Activated CD4-positive, alpha-beta T cell treated with anti-CD3 and anti-CD28 coated beads, Interleukin-2, amount 50 U/mL, for 1 hour (primary cell): ENCODE measurements at regions not wholly inside any gene's neighbourhood (a gene's known extent, or its start where the extent isn't known, plus 50 kb on each side); places are given as distances from the start of the nearest gene placed in this dataset.
"Not testable (repeated sequence)": the region's sequence is repeated elsewhere in the genome, so short reads cannot be mapped to it uniquely, and the experiment has no call there.

Source experiments
- DNase-seq: peaks from one replicate; pipeline ENCODE4 v3.0.0-alpha.2; 2020

DNA sequence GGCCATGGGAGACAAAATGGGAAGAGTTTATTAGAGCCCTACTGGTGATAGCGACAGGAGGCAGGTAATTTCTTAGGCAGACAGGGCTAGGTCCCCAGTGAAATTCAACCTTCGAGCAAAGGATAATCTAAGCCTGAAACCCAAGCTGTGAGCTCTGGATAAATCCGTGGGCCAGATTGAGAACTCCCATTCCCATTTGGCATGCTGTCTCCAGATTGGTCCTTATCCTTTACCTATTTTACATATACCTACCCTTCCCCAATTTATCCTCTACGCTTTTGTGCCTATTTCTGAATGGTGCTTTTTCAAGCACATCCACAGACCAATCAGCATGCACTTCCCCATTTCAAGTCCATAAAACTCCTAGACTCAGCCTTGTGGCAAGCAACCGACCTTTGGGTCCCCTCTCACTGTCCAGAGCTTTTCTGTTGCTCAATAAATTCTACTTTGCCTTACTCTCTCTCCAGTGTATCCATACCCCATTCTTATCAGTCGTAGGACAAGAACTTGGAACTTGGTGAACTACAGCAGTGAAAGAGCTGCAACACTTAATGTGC, 268.0 kb downstream of the MYCN start:
- DNase-seq = no peak

DNA sequence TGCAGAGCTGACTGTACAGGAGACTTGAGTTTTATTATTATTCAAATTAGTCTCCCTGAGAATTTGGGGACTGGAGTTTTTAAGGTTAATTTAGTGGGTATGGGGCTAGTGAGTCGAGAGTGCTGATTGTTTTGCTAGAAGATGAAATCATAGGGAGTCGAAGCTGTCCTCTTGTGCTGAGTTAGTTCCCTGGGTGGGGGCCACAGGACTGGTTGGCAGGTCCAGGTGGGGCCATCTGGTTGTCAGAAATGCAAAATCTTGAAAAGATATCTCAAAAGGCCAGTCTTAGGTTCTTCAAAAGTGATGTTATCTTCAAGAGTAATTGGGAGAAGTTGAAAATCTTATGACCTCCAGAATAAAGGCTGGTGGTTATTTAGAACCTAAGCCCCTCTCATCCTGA, 267.3 kb downstream of the MYCN start:
- DNase-seq = no peak

DNA sequence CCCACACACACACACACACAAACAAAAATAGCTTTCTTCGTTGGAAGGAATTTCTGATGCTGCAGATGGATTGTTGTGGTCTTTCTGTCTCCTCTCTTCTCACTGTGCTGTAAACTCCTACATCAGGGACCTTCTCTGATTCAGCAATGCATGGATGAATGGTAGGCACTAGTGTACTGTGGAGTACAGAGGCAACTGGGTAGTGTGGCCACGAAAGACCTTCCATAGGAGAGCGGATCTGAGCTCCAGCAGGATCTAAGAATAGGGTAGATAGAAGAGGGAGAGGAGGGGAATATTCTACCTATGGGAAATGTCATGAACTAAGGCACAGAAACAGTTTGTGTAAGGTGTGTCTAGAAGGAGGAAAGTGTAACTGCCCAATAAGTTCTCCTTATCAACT, 266.8 kb downstream of the MYCN start:
- DNase-seq = no peak

DNA sequence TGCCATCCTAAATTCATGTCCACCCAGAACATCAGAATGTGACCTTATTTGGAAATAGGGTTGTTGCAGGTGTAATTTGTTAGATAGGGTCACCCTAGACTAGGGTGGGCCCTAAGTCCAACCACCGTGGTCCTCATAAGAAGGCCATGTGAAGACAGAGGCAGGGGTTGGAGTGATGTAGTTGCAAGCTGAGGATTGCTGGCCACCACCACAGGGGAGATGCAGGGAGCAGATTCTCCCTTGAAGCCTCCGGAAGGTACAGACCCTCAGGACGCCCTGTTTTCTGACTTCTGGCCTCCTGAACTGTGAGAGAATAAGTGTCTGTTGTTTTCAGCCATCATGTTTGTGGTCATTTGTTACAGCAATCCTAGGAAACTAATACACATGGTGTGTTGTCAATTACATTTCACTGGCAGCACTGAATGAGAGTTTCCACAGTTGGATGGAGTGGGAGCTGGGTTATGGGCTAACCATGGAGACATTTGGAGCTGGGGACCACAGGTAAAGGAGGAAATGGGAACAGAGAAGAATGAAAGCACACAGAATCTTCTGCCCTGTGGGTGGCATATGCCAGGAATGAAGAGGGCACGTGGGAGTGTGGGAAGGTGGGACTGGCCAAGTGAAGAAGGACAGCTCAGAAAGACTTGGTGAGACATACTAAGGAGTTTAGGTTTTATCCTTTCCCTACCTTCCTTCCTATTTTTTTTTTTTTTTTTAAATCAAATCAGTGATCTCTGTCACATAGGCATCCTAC, 266.0 kb downstream of the MYCN start:
- DNase-seq = no peak

DNA sequence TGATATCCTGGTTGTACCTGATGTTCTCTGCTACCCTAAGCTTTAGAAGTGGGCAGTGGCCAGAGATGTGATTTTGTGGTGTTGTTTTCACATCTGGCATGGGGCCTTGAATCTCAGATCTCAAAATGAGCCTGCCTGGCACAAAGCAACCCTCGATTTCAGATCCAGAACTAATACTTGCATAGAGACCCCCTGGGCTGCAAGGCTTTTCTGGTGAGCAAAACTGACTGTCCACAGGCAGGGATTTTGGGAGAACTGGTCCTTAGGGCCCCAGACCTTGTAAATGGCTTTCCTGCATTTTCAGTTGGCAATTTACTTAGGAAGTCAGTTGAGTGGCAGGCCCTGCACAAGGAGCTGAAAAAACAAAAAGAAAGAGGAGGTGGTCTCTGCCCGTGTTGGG, 265.3 kb downstream of the MYCN start:
- DNase-seq = no peak

DNA sequence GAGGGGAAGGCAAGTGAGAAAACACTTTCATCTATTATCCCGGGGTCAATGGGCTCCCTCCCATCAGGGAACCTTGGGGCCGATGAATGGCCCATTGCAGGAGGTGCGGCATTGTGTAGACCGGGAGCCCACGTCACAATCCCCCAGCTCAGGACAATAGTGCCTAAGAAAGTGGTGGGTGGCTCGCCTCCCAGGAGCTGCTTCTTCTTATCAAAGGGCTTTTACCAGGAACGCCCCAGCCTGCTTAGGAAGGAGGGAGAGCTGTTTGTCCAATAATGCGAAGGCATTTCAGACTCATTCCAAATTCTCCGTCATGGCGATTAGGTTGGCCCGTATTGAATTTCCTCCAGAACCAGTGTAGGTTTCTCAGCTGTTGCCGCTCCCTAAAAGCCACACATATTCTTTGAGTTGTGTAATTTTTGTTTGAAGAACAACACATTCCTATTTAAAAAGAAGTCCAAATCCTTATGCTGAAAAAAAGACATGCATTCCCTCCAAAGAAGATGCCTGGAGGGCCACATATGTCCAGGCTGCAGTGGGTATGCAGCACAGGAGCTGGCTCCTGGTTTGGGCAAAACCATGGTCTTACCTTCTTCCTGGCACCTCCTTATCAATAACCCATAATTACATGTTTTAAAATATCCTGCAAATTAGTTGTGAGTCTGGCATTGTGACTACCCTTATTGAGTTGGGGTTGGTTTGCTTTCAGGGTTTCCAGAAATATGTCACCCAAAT, 264.7 kb downstream of the MYCN start:
- no peak for DNase-seq

DNA sequence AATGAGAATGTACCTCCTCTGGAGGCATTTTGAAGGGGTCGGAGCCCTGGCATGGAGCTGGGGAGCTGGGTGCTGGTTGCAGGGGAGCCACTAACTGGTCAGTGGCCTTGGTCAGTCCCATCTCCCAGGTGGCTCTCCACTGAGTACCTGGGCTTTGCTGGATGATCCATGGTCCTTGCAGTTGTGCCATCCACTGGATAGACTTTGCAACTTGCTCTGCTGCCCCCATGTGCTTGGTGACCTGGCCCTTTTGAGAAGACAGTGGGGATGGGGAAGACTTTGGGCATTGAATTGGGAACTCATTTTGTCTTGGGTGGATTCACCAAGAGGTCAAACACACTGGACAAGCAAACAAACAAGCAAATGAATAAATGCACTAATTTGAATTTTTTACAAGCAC, 263.9 kb downstream of the MYCN start:
- no peak for DNase-seq

DNA sequence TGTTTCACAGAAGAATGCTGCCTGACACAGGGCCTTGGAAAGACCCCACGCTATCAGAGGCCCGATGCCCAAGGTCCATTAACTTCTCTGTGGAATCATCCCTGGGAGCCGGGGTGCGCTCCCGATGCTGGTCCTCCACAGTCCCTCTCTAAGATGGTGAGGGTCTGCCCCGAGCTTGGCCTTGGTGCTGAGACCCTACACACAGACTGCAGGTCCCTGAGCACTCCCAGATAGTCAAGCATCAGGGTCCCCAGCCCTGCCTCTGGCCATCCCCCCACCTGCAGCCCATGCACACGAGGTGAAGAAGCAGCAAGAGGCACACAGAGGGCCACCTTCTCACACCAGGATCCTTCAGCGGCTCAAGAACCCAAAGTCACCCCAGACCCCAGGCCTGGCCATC, 263.3 kb downstream of the MYCN start:
- DNase-seq = no peak

DNA sequence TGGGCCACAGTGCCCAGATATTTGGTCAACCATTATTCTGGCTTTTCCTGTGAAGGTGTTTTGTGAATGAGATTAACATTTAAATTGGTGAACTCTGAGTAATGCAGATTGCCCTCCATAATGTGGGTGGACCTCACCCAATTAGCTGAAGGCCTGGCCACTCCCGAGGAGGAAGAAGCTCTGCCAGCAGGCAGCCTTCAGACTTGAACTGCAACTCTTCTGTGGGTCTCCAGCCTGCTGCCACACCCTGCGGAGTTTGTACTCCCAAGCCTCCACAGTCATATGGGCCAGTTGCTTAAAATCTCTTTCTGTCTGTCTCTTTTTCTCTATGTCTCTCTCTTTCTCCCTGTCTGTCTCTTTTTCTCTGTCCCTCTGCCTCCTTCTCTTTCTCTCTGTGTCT, 262.7 kb downstream of the MYCN start:
- DNase-seq = no peak

DNA sequence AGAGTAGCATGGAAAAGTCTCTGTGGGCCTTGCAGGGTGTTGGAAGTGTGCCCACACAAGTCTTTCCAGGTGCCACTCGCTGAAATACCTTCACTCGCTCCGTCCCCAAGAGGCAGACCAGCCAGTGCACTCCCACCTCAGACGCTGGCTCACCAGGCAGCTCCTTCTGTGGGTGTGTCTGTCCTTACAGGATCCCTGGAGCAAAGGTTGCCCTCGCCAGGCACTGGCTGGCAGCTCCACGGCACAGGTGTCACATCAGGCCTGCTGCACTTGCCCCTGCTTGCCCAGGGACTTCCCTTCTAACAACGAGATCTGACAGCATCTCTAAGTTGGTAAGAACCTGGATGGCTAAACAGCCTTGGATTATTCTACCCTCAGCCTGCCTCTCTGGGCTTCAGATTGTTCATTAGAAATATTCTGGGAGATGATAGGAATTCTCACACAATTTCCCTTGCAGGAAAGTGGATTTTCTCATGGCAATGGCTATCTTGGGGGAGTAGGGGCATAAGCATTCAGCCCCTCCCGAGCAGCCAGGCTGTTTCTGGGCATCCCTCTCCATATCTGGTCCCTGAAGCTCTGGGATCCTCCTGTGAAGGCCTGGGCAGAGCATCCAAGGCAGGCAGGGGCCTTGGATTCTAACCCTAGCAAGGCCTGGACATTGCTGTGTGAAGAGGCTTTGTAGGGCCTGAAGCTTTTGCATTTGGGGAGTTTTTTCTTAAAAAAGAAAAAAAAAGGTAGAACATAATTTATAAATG, 262.1 kb downstream of the MYCN start:
- DNase-seq = no peak

DNA sequence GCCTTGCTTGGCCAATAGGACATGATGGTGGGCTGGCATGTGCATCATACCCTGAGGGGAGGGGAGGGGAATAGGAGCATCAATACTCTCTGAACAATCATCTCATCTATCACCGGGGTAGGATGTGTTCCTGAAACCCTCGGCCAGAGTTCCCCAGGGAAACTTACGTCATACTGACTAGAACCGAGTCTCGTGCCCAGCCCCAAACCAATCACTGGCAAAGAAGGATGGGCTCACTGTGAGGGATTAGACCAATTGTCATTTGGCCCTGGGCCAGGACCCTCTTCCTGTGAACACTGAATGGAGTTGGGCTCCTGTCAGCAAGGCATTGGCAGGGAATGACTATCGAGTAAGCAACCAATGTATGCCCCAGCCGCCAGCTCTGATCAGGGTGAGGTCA, 261.5 kb downstream of the MYCN start:
- DNase-seq = no peak

DNA sequence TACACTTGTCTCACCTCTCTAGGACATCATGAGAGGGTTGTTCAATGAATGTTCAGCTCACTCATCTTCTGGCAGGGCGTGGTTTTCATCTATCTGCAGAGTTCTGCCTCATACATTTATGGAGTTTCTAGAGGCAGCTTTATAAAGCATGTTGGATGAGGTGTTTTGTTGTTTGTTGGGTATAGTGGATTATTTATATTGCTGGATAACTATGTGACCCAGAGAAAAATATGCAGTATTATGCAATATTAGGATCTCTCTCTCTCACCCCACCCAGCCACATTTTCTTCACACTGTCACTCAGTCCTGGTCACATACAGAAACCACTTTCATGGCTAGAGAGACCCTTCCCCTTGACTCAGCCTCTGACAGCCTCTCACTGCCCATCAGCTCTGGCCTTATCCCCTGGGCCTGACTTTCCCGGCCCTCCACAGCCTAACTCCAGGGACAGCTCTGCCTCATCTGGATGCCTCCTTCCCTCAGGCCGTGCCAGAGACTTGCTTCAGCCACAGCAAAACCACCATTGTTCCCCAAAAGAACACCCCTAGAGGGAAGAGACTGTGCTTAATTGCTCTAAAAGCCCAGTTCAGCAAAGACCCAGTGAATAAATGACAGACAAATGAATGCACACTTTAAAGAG, 260.3 kb downstream of the MYCN start:
- DNase-seq = no peak

DNA sequence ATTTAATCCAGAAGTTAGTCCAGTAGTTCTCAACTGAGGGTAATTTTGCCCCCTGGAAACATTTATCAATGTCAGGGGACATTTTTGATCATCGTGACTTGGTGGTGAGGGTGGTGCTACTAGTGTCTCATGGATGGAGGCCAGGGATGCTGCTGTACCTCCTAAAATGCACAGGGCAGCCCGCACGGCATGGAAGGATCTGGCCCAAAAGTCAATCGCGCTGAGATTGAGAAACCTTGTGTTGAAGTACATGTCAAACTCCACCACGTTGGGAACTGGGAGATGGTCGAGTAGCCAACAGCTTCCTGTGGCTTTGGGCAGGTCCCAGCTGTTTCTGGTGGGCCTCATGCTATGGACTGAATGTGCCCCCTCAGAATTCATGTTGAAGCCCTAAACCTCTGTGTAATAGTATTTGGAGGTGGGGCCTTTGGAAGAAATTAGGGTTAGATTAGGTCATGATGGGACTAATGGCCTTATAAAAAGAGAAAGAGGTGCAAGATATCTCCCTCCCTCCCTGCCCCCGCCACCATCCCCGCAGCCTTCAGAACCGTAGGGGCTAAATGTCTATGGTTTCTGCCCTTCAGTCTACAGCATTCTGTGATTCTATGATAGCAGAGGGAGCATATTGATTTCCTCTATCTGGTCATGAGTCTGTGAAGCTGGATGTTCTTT, 259.7 kb downstream of the MYCN start:
- DNase-seq = no peak

DNA sequence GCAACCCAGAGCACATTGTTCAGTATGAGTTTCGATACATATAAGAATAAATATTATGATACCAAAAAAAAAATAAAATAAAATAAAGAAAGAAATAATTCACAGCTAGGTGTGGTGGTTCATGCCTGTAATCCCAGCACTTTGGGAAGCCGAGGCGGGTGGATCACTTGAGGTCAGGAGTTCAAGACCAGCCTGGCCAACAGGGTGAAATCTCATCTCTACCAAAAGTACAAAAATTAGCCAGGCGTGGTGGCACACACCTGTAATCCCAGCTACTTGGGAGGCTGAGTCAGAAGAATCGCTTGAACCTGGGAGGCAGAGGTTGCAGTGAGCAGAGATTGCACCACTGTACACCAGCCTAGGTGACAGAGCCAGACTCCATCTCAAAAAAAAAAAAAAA, 258.9 kb downstream of the MYCN start:
- not testable (repeated sequence) for DNase-seq

DNA sequence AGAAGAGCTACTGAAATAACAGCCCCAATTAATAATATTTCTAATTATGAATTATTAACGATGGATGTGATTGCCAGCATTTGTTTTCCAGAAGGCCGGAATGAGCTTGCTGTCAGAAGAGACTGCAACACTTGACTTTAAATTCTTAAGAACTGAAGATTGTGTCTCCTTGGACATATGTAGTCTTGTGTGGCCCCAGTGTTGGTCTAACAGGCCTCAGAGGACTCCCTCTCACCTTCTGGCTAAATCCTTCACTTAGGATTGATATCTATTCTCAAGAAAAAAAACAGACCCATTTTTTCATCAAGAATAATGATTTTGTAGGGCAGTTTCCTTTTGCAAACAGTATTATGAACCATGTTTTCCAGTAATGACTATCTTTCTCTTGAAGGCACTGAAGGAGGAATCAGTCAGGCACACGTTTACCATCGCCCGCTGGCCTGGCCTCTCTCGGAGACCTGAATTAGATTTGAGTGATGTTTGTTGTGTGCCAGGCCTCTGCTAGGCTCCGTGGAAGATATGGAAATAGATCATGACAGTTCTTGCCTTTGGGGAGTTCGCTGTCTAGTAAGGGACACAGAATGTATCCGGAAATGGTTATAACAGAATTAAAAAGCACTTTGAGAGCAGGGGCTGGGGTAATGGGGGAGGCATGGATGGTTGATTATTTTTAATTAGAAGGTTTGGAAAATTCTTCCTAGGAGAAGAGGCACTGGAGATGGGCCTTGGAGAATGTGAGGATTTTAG, 258.0 kb downstream of the MYCN start:
- DNase-seq = no peak

DNA sequence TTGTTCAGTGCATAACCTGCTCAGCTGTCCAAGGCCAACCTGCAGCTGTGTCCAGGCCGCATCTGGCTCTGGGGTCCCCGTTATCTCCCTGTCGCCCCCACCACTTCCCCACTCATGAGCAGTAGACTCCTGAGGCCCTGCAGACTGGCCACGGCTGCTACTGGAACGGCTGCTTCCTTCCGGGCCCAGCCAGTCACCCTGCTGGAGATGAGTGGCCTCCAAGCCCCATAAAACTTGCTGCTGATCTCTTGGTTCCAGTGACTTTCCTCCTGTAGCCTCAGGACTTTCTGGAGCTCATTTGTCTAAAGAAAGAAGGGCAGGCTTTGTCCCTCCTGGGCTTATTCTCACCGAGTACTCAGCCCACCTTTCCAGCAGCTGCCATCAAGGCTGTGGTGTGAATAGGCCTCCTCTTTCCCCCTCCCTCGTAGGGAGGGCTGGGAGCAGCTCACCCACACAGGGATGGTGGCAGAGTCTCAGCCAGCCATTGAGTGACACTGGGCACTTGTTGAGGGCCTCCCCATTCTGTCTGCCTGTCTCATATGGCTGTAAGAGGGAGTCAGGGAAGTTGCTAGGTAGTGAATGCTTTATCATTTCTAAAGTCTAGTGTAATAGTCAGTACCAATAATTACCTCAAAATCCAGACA, 257.3 kb downstream of the MYCN start:
- no peak for DNase-seq

DNA sequence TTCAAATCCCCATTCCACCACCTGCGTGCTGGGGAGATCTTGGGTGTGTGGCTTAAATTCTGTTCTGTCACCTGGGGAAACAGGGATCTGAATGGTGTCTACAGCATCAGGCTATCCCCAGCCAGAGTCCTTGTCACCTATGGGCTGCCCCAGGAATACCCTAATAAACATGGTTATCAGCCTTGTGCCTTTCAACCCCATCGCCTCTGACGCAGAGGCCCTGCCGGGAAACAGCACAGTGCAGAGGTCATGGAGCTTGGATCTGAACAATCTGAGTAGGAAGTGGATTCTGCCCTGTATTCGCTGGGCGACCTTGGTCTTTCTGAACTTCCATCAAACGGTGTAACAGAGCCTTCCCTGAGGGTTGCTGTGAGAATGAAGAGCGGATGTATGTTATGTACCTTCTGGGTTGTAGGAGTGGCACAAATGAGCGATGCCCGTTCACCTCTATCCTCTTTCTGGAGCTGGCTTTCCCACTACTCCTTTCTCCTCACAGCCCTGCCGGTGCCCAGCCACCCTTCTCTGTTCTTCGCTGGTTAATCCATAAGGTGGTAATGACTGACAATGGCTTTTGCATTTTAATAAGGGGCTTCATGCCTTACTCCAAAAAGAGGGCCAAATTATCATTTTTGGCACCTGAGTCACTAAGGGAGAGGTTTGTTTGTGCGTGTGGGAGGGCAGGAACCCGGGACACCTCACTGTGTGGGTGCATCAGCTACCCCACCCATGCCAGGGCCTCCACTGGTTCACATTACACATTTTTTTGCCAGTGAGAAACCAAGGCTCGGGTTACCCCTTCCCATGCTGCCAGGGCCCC, 256.5 kb downstream of the MYCN start:
- DNase-seq = no peak

DNA sequence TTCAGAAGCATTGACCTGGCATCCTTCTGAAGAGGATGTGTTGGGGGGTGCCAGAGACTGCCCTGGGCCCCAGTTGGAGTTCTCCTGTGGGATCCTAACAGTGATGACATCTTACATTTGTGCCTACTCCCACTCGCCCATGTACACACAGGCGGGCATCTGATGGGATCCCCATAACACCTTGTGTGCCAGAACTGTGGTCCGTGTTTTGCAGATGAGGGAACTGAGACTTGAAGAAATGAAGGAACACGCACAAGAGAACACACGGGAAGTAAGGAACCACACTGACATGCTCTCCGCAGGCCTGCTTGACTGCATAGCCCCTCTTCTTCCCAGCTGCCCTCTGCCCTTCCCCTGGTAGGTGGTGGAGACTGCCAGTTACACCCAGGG, 255.3 kb downstream of the MYCN start:
- DNase-seq = no peak

DNA sequence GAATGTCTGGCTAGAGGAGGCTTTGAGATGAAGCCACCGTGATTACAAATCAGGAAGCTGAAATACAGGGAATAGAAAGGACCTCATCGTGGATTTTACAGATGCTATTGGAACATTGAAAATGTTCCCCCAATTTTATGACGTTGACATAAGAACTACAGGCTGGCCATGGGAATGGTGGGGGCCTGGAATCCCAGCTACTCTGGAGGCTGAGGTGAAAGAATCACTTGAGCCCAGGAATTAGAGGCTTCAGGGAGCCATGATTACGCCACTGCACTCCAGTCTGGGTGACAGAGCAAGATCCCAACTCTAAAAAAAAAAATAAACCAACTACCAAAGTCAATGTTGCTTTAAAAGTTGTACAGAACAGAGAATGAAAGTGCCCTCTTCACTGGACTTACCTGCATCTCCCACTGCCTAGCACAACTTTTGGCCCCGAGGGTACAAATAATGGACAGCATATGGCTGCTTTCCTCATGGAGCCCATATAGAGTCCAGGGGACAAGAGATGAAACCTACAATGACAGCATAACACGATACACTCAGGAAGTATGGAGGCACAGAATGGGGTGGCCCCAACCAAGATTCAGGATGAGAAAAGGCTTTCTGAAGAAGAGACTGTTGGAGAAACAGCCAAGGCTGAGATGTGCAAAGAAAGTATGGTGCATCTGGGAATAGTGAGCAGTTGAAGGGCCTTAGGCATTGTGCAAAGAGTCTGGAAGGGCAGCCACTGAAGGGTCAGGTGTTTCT, 254.8 kb downstream of the MYCN start:
- DNase-seq = no peak

DNA sequence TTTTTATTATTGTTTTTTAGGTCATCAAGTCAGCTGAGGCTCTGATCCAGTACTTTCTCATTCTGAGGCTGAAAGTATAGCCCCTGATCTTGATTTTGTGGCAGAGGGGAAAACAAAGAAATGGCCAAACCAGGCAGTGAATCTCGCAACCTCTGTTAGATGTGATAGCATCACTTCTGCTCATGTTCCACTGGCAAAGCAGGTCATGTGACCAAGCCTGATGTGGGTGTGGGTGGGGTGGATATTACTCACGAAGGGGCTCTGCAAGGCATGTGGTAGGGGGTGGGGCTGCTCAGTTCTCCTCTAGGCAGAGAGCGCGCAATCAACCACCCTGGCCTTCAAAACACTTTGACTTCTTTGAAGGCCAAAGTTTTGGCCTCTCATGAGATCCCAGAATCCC, 254.2 kb downstream of the MYCN start:
- no peak for DNase-seq
